ENCODE measurements at regions not wholly inside any gene's neighbourhood (a gene's known extent, or its start where the extent isn't known, plus 50 kb on each side); places are given as distances from the start of the nearest gene placed in this dataset.

GRCh38 chr9:99718631-99719030 lies 103.1 kb upstream of the NR4A3 start:
- no peak overlapping the region for H3K4me2 ChIP-seq (replicated peaks; ENCODE audit: extremely low read depth, low read length, poor library complexity, severe bottlenecking)
- H3K4me3 ChIP-seq (replicated peaks in 1 of 3; ENCODE audit: low read depth in 2 of 3, low read length in 3 of 3), result no peak overlapping the region
- no peak for DNase-seq
- H3K4me3 Mint-ChIP-seq, result no peak overlapping the region
- no peaks in the 10 kb centered on the region for H4K20me1 ChIP-seq (ENCODE audit: insufficient read depth, low read length)
- peaks cover 15% of the 10 kb centered on the region for H3K4me1 Mint-ChIP-seq
- H3K36me3 ChIP-seq (replicated peaks in 1 of 2; ENCODE audit: control insufficient read depth in 1 of 2, insufficient read depth in 2 of 2, low read length in 2 of 2), result no peaks in the 10 kb centered on the region
- no peaks in the 10 kb centered on the region for H3K36me3 Mint-ChIP-seq
- peaks cover 0 to 2% (median 0%) of the 10 kb centered on the region in 3 donors for H3K27me3 Mint-ChIP-seq (ENCODE audit: low read depth in 3 of 3)
- TF ChIP-seq CTCF (IDR thresholded peaks at IDR 0.05), result no peak
- H3K79me2 ChIP-seq (ENCODE audit: insufficient read depth, low read length), result no peaks in the 10 kb centered on the region
- H3K9me3 ChIP-seq (replicated peaks in 1 of 2; ENCODE audit: control insufficient read depth in 1 of 2, insufficient read depth in 1 of 2, low read length in 2 of 2), result no peaks in the 10 kb centered on the region
- no peaks in the 10 kb centered on the region for H3K27me3 ChIP-seq (ENCODE audit: control insufficient read depth in 2 of 2, insufficient read depth in 2 of 2, low read length in 2 of 2)
- intact Hi-C loops (cut with micrococcal nuclease), result no loop called here
- H3K9ac ChIP-seq (ENCODE audit: insufficient read depth, low read length, poor library complexity, severe bottlenecking), result no peak overlapping the region
- peaks cover 5 to 13% of the 10 kb centered on the region in 2 donors for H3K4me1 ChIP-seq (ENCODE audit: control insufficient read depth in 1 of 2, insufficient read depth in 2 of 2, low read length in 2 of 2)
- no peak overlapping the region for H2AFZ ChIP-seq (ENCODE audit: insufficient read depth, low read depth, low read length, poor library complexity, severe bottlenecking)
- H3K27ac ChIP-seq (ENCODE audit: low read depth in 1 of 2, low read length in 2 of 2), result no peak overlapping the region
- H3K9me3 Mint-ChIP-seq, result peaks cover 0 to 3% (median 0%) of the 10 kb centered on the region in 7 donors
- H3K27ac Mint-ChIP-seq, result no peak overlapping the region

- intact Hi-C loops (cut with micrococcal nuclease), result loop anchor here in 1 of 2 donors (10.0 kb wide), 1 partner anchor 86 kb away; no protein-coding TSS in a partner anchor
- Mint-ChIP-seq H3K36me3 (no peaks in the 10 kb centered on the region), H3K4me1 (peaks cover 15% of the 10 kb centered on the region), H3K27me3 (ENCODE audit: low read depth in 3 of 3) (no peaks in the 10 kb centered on the region), H3K27ac (peak overlapping the region in 6 of 7 donors; percentile 9 to 87 (median 59)), H3K9me3 (peaks cover 0 to 3% (median 0%) of the 10 kb centered on the region in 7 donors), H3K4me3 (peak overlapping the region; percentile 37 to 72)
- Histone ChIP-seq H3K79me2 (ENCODE audit: insufficient read depth, low read length) (no peaks in the 10 kb centered on the region), H3K9ac (ENCODE audit: insufficient read depth, low read length, poor library complexity, severe bottlenecking) (peak overlapping the region; percentile 33), H3K4me3 (replicated peaks in 1 of 3; ENCODE audit: low read depth in 2 of 3, low read length in 3 of 3) (peak overlapping the region in 2 of 3 experiments; percentile 37 to 63), H2AFZ (ENCODE audit: insufficient read depth, low read depth, low read length, poor library complexity, severe bottlenecking) (peak overlapping the region; percentile 85), H3K27ac (ENCODE audit: low read depth in 1 of 2, low read length in 2 of 2) (peak overlapping the region in 1 of 2 donors; percentile 75), H4K20me1 (ENCODE audit: insufficient read depth, low read length) (no peaks in the 10 kb centered on the region), H3K36me3 (replicated peaks in 1 of 2; ENCODE audit: control insufficient read depth in 1 of 2, insufficient read depth in 2 of 2, low read length in 2 of 2) (no peaks in the 10 kb centered on the region), H3K4me2 (replicated peaks; ENCODE audit: extremely low read depth, low read length, poor library complexity, severe bottlenecking) (peak overlapping the region; percentile 72), H3K27me3 (ENCODE audit: control insufficient read depth in 2 of 2, insufficient read depth in 2 of 2, low read length in 2 of 2) (no peaks in the 10 kb centered on the region), H3K4me1 (ENCODE audit: control insufficient read depth in 1 of 2, insufficient read depth in 2 of 2, low read length in 2 of 2) (peaks cover 5 to 13% of the 10 kb centered on the region in 2 donors), H3K9me3 (replicated peaks in 1 of 2; ENCODE audit: control insufficient read depth in 1 of 2, insufficient read depth in 1 of 2, low read length in 2 of 2) (no peaks in the 10 kb centered on the region)
- DNase-seq, result peak; percentile 11 to 32 (median 22)
- TF ChIP-seq CTCF (IDR thresholded peaks at IDR 0.05), result no peak
- no CpG with 5 or more reads among the region's 1 CpG for WGBS (ENCODE audit: insufficient coverage)
Observed at GRCh38 chr9:99720455-99721050, 101.1 kb upstream of the NR4A3 start.

Measured in CD14-positive monocyte (primary cell).